GM12891 (cell line): ENCODE measurements at regions not wholly inside any gene's neighbourhood (a gene's known extent, or its start where the extent isn't known, plus 50 kb on each side); places are given as distances from the start of the nearest gene placed in this dataset.

Experiments used
- DNase-seq: peaks from one replicate; pipeline ENCODE4 v3.0.0; 2011; ENCODE audit warnings: low spot score; ENCODE audit not compliant: insufficient read length
- FAIRE-seq: peaks from 2 replicates; lab custom pipeline; 2011; peaks lifted over from hg19 to GRCh38; lab: Jason Lieb, UNC
- PAX5 ChIP-seq: IDR thresholded peaks from 2 replicates; pipeline ENCODE4 v1.6.1; 2011; ENCODE audit warnings: low read length, moderate library complexity, mild to moderate bottlenecking; ENCODE audit not compliant: insufficient read depth, severe bottlenecking
- POLR2A ChIP-seq: IDR thresholded peaks from 2 replicates; pipeline ENCODE4 v1.6.1; 2011; ENCODE audit warnings: low read depth, low read length, control low read depth
- POLR2AphosphoS5 ChIP-seq: IDR thresholded peaks from 2 replicates; pipeline ENCODE4 v1.6.1; 2011; ENCODE audit warnings: low read depth, low read length, control low read depth
- POU2F2 ChIP-seq: IDR thresholded peaks from 2 replicates; pipeline ENCODE4 v1.6.1; 2011; ENCODE audit warnings: low read depth, mild to moderate bottlenecking, control low read depth, low read length, moderate library complexity
- SPI1 ChIP-seq: IDR thresholded peaks from 2 replicates; pipeline ENCODE4 v1.6.1; 2011; ENCODE audit warnings: low read depth, low read length, control low read depth
- TAF1 ChIP-seq: IDR thresholded peaks from 2 replicates; pipeline ENCODE4 v1.6.1; 2011; ENCODE audit warnings: low read depth, low read length, control low read depth

DNA sequence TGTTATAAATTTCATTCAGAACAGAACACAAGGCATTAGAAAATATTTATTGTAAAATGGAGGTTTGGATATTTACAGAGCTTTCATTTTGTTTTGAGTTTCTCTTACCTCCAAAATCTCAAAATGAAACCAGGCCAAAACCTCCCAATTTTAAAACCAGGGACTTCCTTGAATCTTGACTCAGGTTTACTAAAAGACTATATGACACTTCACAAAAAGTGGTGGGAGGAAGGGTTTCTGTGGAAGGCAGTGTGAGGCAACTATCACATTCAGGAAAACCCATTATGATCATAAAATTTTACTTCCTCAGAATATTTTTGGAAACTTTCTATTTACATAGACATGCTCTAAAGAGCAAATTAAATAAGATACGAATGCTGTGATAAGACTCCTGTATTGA lies 205.8 kb upstream of the EOMES start:
- no peak for FAIRE-seq
- DNase-seq: no peak
- TF ChIP-seq POU2F2: no peak
- no peak for TF ChIP-seq SPI1
- no peak for TF ChIP-seq PAX5
- no peak for TF ChIP-seq POLR2A
- no peak for TF ChIP-seq POLR2AphosphoS5
- TF ChIP-seq TAF1: no peak

DNA sequence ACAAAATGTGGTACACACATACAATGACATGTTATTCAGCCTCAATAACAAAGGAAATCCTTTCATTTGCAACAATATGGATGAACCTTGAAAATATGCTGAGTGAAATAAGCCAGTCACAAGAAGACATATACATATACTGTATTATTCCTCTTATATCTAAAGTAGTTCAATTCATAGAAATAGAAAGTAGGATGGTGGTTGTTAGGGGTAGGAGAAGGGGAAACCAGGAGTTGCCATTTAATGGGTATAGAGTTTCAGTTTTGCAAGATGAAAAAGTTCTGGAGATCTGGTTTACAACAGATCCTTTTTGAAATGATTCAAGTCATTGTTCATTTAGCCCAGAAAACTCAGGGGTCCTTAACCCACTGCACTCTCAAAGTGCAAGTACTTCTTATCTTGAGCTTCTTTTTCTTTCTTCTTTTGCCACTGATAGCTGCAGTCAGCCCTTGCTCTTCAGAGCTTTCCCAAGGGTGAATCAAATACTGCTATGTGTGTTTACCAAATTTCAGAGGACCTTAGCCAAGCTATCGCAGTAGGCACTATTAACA lies 208.0 kb upstream of the EOMES start:
- TF ChIP-seq POLR2AphosphoS5 (no peak), TAF1 (no peak), POLR2A (no peak), PAX5 (no peak), SPI1 (no peak), POU2F2 (no peak)
- DNase-seq (no peak), FAIRE-seq (no peak)

DNA sequence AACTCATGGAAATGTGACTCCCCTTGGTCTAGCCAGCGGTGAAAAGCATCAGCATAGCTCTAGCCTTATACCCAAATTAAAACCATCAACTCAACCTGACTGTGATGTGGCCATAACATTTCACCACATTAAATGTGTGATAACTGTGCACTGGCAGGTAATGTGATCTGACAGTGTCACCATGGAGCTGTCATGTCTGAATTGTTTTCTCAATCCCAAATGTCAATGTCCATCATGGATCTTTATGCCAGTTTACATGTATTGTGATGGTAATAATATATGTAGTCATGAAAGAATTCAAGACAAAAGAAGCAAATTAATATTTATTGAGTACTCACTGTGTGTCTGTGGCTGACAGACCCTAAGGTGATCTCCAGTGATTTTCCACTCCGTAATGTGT lies 213.4 kb upstream of the EOMES start:
- no peak for FAIRE-seq
- no peak for DNase-seq
- no peak for TF ChIP-seq POLR2AphosphoS5
- TF ChIP-seq POLR2A: no peak
- TF ChIP-seq POU2F2: no peak
- no peak for TF ChIP-seq SPI1
- TF ChIP-seq PAX5: no peak
- TF ChIP-seq TAF1: no peak

DNA sequence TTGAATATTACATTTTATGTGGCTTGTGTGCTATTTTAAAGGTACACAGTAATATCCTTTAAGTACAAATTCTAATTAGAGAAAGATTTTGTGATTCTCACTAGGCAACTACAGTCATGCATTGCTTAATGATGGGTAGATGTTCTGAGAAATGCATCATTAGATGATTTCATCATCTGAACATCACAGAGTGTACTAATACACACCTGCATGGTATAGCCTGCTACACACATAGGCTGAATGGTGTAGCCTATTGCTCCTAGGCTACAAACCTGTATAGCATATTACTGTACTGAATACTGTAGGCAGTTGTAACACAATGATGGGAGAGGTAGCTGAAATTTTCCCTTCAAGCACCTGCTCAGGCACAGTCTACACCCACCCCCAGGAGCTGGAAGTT lies 217.4 kb upstream of the EOMES start:
- DNase-seq: no peak
- TF ChIP-seq POU2F2 (no peak), POLR2AphosphoS5 (no peak), PAX5 (no peak), TAF1 (no peak), POLR2A (no peak), SPI1 (no peak)
- FAIRE-seq: no peak

DNA sequence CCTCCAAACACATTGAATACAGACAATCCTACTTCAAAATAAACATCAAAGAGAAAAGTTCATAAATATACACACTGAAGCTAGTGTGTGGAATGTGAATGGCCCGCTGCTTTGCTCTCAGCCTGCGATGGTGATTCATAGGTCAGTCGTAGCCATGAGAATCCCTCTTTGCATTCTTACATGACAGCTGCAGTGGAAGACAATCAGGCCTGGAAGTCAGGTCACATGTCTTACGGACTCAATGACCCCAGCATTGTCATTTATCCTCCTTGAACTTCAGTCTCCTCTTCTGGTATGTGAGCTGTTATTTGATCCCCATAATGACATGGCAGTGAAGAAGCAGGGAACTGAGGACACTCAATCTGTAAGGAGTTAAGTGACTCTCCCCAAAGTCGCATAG lies 217.8 kb upstream of the EOMES start:
- FAIRE-seq (no peak), DNase-seq (no peak)
- TF ChIP-seq POLR2A (no peak), POLR2AphosphoS5 (no peak)

DNA sequence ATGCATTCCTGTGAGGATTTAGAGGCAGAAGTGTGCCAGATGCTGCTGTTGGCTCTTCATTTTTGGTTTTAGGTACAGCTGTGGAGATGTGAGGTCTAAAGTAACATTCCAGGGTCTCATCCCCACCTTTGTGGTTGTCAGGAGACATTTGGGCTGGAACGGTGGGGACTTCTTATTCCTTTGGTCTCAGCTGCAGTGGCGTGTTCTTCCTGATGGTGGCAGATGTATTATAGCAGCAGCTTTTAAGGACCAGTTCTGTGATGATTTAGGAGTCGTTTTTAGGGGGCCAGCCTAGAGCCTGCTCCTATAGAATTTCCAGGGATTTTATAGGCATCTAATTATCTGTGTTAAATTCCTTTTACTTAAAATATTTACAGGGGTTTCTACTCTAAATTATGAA lies 221.0 kb upstream of the EOMES start:
- FAIRE-seq (no peak), DNase-seq (no peak)
- TF ChIP-seq SPI1: no peak

DNA sequence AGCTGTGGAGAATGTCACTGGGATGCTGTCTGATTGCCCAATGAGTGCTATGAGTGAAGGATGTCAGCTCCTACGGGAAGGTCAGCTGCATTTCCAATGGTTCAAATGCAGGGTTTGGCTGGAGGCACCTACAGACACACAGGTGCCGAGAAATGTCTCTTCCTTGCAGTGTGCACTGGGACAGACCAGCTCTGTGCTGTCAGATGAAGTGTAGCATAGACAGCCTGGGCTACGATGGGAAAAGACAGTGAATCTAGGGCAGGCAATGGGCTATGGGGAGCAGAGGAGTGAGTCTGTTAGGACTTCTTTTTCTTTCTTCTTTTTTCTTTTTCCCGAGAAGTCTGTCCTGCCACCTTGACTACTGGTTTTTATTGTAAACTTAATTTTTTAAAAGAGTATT lies 223.1 kb upstream of the EOMES start:
- TF ChIP-seq POU2F2 (no peak), PAX5 (no peak), POLR2A (no peak), TAF1 (no peak), POLR2AphosphoS5 (no peak), SPI1 (no peak)
- FAIRE-seq (no peak), DNase-seq (no peak)

DNA sequence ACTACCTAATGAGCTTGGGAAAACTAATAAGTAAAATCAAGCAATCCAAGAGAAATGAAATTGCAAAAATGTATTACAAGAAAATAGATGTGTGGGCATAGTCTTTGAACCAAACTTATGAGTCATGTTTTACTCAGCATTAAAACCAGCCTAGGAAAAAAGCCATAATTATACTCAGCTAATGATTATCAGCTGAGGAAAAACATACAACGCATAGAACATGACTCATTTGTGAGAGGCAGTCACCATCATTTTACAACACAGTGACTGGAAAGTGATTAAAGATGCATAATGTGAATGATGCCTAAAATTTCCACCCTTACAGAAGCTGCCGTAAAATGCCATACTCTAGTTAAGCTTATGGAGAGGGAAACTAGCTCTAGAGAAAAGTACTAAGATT lies 238.0 kb upstream of the EOMES start:
- no peak for FAIRE-seq
- no peak for DNase-seq
- TF ChIP-seq POU2F2: no peak
- no peak for TF ChIP-seq SPI1
- no peak for TF ChIP-seq POLR2AphosphoS5
- TF ChIP-seq POLR2A: no peak

DNA sequence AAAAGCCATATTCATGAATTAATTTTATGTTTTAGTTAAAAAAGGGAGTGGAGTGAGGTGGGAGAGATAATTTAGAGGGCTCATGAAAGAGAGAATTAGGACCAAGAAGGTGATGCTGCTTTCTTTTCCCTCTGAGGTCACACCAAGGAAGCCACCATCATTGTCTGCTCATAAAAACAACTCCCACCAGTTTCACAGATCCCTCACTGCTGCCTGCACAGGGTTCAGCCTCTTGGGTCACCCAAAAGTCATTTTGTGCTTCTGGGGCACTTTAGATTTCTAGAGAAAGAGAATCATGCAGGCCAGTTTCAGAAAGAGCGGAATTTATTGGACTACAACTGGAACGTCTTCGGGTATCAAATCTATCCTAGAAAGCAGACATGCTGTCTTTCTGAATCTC lies 241.4 kb upstream of the EOMES start:
- no peak for DNase-seq
- no peak for FAIRE-seq
- no peak for TF ChIP-seq POU2F2
- TF ChIP-seq POLR2AphosphoS5: no peak
- TF ChIP-seq PAX5: no peak
- no peak for TF ChIP-seq SPI1
- TF ChIP-seq TAF1: no peak
- no peak for TF ChIP-seq POLR2A

DNA sequence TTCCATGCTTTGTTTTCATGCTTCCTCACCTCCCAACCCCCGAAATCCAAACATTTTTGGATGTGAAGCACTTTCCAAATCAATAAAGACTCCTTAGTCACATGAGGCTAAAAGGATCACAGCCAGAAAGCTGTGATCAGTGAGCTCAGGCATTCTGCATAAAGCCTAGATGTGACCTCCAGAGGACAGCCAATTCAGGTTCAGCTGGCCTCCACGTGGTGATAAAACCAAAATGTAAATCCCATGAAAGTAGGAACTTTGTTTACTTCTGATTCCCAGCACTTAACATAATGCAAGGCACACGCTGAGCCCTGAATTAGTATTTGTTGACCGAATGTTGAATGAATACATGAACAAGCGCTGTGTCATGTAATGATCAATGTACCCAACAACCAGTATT lies 249.5 kb upstream of the EOMES start:
- DNase-seq (no peak), FAIRE-seq (no peak)
- no peak for TF ChIP-seq POLR2AphosphoS5
- TF ChIP-seq SPI1: no peak
- no peak for TF ChIP-seq TAF1
- TF ChIP-seq PAX5: no peak
- TF ChIP-seq POU2F2: no peak
- TF ChIP-seq POLR2A: no peak

DNA sequence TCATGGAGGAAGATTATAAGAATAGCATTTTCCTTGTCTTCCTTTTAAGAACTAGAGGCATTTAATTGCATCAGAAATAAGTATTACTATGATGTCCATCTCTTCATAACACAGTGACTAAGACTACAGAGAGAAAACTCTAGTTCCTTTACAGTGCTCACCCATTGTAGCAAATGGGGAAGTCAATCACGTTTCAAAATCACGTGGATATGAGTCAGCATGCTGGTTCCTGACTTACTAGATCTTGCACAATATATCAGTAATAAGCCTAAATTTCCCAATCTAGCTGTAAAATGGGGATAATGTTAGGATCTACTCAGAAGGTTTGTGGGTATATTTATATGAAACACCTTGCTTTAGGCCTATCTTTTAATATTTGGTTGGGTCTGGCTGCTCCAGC lies 254.8 kb upstream of the EOMES start:
- TF ChIP-seq PAX5 (no peak), POLR2A (no peak), SPI1 (peak; percentile 57), POLR2AphosphoS5 (no peak), TAF1 (no peak), POU2F2 (no peak)
- DNase-seq (no peak), FAIRE-seq (no peak)
